NCI-H524 treated with DMSO at 0.1 percent for 48 hours (cell line): ENCODE measurements at regions not wholly inside any gene's neighbourhood (a gene's known extent, or its start where the extent isn't known, plus 50 kb on each side); places are given as distances from the start of the nearest gene placed in this dataset.

ENCODE experiments used
- DNase-seq: peaks from one replicate; lab custom pipeline; 2025; lab: John Stamatoyannopoulos, UW

DNA sequence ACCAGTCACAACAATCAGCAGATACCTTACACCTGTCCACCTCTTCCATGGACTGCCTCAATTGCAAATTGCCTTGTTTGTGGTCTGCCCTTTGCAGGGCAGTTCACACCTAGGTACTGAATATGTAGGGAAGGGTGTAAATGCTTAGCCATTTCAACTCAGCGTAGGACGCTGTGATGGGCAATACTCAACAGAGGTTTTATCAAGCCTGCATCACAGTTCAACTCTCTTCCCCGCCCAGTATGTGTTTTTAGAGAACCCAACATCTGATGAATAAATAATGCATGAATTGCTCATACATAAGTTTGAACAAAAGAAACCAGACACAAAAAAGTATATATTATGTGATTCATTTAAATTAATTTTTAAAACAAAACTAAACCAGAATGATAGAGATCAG, 124.4 kb downstream of the P2RY1 start:
- no peak for DNase-seq

DNA sequence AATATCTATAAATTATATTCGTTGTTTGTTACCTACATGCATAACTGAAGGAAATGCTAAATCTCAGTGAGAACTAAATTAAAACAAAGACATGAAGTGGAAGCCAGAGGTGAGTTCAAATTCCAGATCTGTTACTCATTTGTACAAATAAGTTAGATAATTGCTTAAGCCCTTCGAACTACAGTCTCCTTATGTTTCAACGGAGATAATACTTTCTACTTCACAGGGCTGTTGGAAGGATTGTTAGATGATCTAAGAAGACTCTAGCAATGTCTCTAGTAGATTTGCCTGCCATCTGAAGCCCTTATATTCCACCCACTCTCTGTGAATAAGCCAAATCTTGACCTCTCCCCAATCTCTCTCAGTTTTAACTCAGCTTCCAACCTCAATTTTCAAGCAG, 125.8 kb downstream of the P2RY1 start:
- DNase-seq = no peak

- peak; percentile 13 for DNase-seq
These were observed 126.4 kb downstream of the P2RY1 start for GRCh38 chr3:152961323-152961722.

DNA sequence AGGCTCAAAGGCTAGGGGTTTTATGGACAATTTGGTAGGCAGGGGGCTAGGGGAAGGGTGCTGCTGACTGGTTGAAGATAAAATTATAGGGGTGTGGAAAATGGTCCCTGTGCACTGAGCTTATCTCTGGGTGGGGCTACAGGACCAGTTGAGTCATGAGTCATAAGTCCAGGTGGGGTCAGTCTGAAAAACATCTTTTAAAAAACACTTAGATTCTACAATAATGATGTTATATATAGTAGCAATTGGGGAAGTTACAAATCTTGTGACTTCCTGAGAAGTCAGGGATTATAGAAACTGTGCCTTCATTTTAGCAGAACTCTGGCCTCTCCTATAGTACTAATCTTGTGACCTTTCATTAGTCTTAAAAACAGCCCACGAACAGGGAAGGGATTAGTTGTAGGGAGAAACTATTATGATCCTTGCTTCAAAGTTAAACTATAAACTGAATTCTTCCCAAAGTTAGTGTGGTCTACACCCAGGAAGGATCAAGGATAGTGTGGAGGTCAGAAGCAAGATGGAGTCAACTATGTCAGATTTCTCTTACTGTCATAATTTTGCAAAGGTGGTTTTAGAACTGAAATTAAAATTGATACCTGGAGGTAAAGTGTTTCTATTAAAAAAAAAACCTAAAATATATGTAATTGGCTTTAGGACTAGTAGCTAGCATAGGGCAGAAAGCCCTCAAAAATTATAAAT, 130.1 kb downstream of the P2RY1 start:
- DNase-seq = no peak

DNA sequence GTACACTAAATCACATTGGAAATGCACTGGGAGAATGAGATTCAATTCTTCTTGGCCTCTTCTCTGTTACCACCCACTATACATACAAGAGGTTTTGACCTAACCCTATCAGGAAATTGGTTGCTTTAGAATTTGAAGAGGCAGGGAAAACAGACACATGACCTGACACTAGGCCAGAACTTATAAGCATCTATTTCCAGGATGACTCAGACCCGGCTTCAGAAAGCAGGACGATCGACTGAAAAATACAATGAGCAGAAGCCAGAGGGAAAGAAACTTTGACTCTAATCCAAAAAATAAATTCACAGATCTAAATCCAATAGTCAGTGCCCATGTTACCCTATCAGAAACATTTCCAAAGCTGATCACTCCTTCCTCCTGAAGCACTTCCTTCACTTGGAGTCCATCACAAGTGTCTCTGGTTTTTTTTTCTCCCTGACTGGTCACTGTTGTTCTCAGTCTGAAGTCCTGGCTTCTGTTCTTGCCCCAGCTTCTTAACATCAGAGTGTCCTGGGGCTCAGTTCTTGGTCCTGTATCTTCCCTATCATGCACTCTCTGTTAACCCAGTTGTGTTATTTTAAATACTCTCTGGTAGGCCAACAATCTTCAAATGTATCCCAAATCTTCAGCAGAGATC, 133.6 kb downstream of the P2RY1 start:
- no peak for DNase-seq

DNA sequence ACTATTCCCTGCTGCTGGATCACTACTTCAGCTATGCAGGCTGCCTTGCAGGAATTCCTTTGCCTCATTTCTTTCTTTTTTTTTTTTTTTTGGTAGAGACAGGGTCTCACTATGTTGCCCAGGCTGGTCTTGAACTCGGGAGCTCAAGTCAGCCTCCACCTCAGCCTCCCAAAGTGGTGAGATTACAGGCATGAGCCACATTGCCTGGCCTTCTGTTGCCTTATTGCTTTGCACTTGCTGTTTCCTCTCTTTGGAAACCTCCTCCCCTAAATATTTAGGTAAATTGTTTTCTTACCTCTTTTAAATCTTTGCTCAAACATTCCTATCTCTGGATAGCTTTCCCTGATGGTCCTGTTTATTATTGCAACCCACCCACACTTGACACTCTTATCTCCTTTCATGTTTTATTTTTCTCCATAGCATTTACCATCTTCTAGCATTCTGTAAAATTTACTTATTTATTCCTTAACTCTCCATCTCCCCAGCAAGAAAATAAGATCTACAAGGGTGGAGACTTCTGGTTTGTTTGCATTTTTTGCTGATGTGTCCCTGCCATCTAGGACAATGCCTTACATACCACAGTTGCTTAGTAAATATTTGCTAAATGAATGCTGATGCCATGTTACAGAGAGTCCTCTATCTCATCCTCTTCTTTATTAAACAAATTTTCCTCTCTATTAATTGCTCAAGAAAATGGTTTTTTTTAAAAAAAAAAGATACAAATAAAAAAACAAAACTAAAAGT, 134.8 kb downstream of the P2RY1 start:
- no peak for DNase-seq

DNA sequence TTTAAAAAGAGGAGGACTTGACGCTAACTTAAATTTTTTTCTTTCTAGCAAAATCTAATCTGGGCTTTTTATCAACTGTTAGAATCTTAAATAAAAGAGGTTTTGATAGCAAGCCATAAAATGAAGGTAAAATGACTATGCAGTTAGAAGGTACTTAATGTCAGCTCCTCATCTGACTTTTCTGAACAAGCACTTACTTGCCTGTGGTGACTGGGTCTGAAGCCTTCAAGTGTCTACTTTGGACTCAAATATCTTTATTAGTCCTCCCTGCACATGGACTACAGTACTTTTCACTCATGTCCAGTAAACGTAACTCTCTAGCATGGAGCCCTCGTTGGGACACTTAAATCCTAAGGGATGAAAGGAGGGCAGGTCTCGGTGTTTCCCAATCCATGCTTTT, 135.9 kb downstream of the P2RY1 start:
- DNase-seq = no peak

GRCh38 chr3:152971880-152972279, 136.9 kb downstream of the P2RY1 start:
- DNase-seq = peak; percentile 45

DNA sequence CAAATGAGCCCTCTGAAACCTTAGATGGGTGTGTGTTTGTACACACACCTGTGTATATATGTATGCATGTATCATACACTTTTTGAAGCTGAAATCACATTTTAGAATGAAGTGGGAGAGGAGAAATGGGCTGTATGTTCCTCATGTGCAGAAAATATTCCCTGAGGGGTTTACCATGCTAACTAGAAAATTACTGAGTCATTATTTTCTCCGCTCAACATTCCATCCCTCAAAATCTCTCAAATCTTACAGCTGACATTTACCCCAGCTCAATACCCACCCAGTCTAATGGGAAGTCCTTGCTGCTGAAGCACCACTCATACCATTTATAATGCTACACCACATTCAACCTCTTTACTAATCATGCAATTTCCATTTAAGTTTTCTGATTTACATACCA, 138.6 kb downstream of the P2RY1 start:
- DNase-seq = no peak

- no peak for DNase-seq
These were observed 141.3 kb downstream of the P2RY1 start for GRCh38 chr3:152976239-152976638.

GRCh38 chr3:152977366-152977765, 142.4 kb downstream of the P2RY1 start:
- no peak for DNase-seq

DNA sequence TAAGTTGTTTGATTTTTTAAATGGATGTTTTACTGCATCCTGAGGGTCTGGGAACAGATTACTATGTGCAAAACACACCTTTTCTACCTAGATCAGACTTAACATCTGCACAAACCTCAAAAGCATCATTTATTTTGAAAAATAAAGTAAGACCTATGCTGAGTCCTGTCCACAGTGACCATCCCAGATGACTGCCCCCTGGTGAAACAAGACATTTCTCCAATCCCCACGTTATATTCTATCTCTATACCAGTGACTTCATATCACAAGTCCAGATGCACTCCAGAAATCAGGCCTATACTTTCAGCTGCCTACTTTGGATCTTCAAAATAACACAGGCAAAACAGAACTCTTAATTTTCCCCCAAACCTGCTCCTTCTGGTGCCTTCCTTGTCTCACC, 143.2 kb downstream of the P2RY1 start:
- DNase-seq = no peak

GRCh38 chr3:152997526-152997925, 162.6 kb downstream of the P2RY1 start:
- DNase-seq = no peak

GRCh38 chr3:152998591-152998990, 163.4 kb upstream of the RAP2B start:
- DNase-seq = peak; percentile 70

- no peak for DNase-seq
These were observed 161.7 kb upstream of the RAP2B start for GRCh38 chr3:153000325-153000724.

- DNase-seq = no peak
These were observed 160.6 kb upstream of the RAP2B start for GRCh38 chr3:153001210-153002078.

- DNase-seq = no peak
These were observed 158.6 kb upstream of the RAP2B start for GRCh38 chr3:153003441-153003840.

GRCh38 chr3:153003862-153004261, 158.2 kb upstream of the RAP2B start:
- DNase-seq = no peak

DNA sequence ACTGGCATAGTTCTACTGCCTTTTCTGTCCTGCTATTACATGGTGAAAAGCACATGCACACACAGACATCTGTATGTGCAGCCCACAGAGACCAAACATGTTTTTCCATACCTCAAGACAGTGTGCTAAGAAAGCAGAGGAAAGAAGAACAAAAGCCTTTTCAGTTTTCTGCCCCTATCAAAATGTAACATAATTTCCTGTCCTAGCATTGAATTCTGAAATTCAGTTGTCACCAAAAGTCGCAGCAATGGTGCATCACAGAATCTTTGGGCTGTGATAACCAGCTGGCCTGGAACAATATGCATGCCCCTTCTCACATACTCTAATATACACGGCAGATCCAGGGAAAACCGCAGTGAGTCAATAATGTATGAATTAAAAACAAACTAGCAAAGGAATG, 153.8 kb upstream of the RAP2B start:
- DNase-seq = no peak

- DNase-seq = peak; percentile 68
These were observed 138.1 kb upstream of the RAP2B start for GRCh38 chr3:153023896-153024295.

- no peak for DNase-seq
These were observed 136.0 kb upstream of the RAP2B start for GRCh38 chr3:153026026-153026425.

DNA sequence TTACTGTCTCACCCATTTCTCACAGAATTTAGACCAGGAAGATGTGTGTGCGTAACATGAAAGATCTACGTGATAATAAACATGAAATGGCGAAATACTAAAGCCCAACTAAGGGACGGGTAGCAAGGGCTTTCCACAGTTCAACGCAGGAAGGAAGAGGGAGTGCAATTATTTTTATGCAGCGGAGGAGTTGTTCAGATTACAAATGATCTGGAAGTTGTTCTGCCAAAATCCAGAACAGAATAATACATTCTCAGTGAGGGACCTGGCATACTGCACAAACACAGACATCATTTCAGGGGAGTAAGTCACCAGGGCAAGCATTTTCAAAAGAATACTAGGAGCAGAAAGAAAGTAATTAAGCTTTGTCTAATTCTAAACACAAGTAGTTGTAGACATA, 133.6 kb upstream of the RAP2B start:
- no peak for DNase-seq
